ENCODE measurements at regions not wholly inside any gene's neighbourhood (a gene's known extent, or its start where the extent isn't known, plus 50 kb on each side); places are given as distances from the start of the nearest gene placed in this dataset.

GRCh38 chr22:46052801-46053562 is 76.0 kb upstream of the WNT7B start:
- intact Hi-C loops (cut with micrococcal nuclease): loop anchor here (1.0 kb wide), 1 partner anchor 17 kb away; no protein-coding TSS in a partner anchor

- intact Hi-C loops (cut with micrococcal nuclease): loop anchor here (1.0 to 2.0 kb wide), 2 partner anchors 15 to 17 kb away; no protein-coding TSS in a partner anchor
Measured at GRCh38 chr22:46053563-46054090, 76.7 kb upstream of the WNT7B start.

- intact Hi-C loops (cut with micrococcal nuclease): loop anchor here (1.0 to 5.0 kb wide), 3 partner anchors 10 to 63 kb away; no protein-coding TSS in a partner anchor
Measured at GRCh38 chr22:46054091-46055073, 77.4 kb upstream of the WNT7B start.

- intact Hi-C loops (cut with micrococcal nuclease): loop anchor here (1.0 to 5.0 kb wide), 3 partner anchors 11 to 62 kb away; no protein-coding TSS in a partner anchor
Measured at GRCh38 chr22:46055181-46055875, 78.4 kb upstream of the WNT7B start.

GRCh38 chr22:46055911-46056545 is 79.1 kb upstream of the WNT7B start:
- intact Hi-C loops (cut with micrococcal nuclease): loop anchor here (1.0 to 5.0 kb wide), 3 partner anchors 12 to 61 kb away; no protein-coding TSS in a partner anchor

- intact Hi-C loops (cut with micrococcal nuclease): loop anchor here (5.0 kb wide), 1 partner anchor 61 kb away; no protein-coding TSS in a partner anchor
Measured at GRCh38 chr22:46056546-46057245, 79.7 kb upstream of the WNT7B start.

GRCh38 chr22:46057246-46058090 is 80.5 kb upstream of the WNT7B start:
- intact Hi-C loops (cut with micrococcal nuclease): loop anchor here (1.0 to 5.0 kb wide), 4 partner anchors 12 to 239 kb away; partner anchors contain the start of gene GTSE1

- intact Hi-C loops (cut with micrococcal nuclease): loop anchor here (1.0 to 5.0 kb wide), 4 partner anchors 11 to 238 kb away; partner anchors contain the start of gene GTSE1
Measured at GRCh38 chr22:46058091-46058420, 81.1 kb upstream of the WNT7B start.

GRCh38 chr22:46058591-46059519 is 81.9 kb upstream of the WNT7B start:
- intact Hi-C loops (cut with micrococcal nuclease): loop anchor here (1.0 to 5.0 kb wide), 4 partner anchors 10 to 237 kb away; partner anchors contain the start of gene GTSE1

GRCh38 chr22:46060292-46061123 is 83.5 kb upstream of the WNT7B start:
- intact Hi-C loops (cut with micrococcal nuclease): no loop called here

GRCh38 chr22:46061124-46061500 is 84.2 kb upstream of the WNT7B start:
- intact Hi-C loops (cut with micrococcal nuclease): no loop called here

GRCh38 chr22:46061501-46062231 is 84.7 kb upstream of the WNT7B start:
- intact Hi-C loops (cut with micrococcal nuclease): no loop called here

- intact Hi-C loops (cut with micrococcal nuclease): no loop called here
Measured at GRCh38 chr22:46062232-46062615, 85.3 kb upstream of the WNT7B start.

GRCh38 chr22:46062971-46063631 is 86.1 kb upstream of the WNT7B start:
- intact Hi-C loops (cut with micrococcal nuclease): no loop called here

- intact Hi-C loops (cut with micrococcal nuclease): no loop called here
Measured at GRCh38 chr22:46063846-46064227, 86.5 kb upstream of the PPARA start.
